Natural killer cell (primary cell): ENCODE measurements at regions not wholly inside any gene's neighbourhood (a gene's known extent, or its start where the extent isn't known, plus 50 kb on each side); places are given as distances from the start of the nearest gene placed in this dataset.

Source experiments
- ATAC-seq, 3 donors: fragments of 150-1000 bp in 2 of 3; fragments of 200-7000 bp in 1 of 3; cut with Tn5 transposase; 1 replicate in 1 of 3; 2 replicates in 2 of 3; pipeline ENCODE4 v1.10.0; 2021; ENCODE audit warnings: mild to moderate bottlenecking in 2 of 3, moderate library complexity in 2 of 3
- DNase-seq, 2 donors: peaks; one replicate each; pipeline versions ENCODE4 v3.0.0 to v3.0.0-alpha.2; 2013 to 2021; ENCODE audit warnings: mixed read lengths in 1 of 2
- H3K27ac ChIP-seq: one replicate; pipeline ENCODE4 v1.5.1; 2013; ENCODE audit warnings: mild to moderate bottlenecking, low read length
- H3K27me3 ChIP-seq: one replicate; pipeline ENCODE4 v1.6.1; 2013; ENCODE audit warnings: low read length; ENCODE audit not compliant: control insufficient read depth, insufficient read depth
- H3K36me3 ChIP-seq: one replicate; pipeline ENCODE4 v1.6.1; 2013; ENCODE audit warnings: low read length; ENCODE audit not compliant: control insufficient read depth, insufficient read depth
- H3K4me1 ChIP-seq: one replicate; pipeline ENCODE4 v1.6.1; 2013; ENCODE audit warnings: low read length; ENCODE audit not compliant: control insufficient read depth, insufficient read depth
- H3K4me3 ChIP-seq: one replicate; pipeline ENCODE4 v1.5.1; 2013; ENCODE audit warnings: low read length
- H3K9me3 ChIP-seq: one replicate; pipeline ENCODE4 v1.6.1; 2013; ENCODE audit warnings: low read length; ENCODE audit not compliant: control insufficient read depth, insufficient read depth
- H3K27ac Mint-ChIP-seq, 2 donors: one replicate each; pipeline ENCODE4 v1.8.0; 2022; ENCODE audit warnings: mild to moderate bottlenecking in 2 of 2, mixed read lengths in 2 of 2, moderate library complexity in 1 of 2
- H3K27me3 Mint-ChIP-seq, 2 donors: one replicate each; pipeline ENCODE4 v1.8.0; 2022; ENCODE audit warnings: low read depth in 2 of 2, mixed read lengths in 2 of 2
- H3K36me3 Mint-ChIP-seq: one replicate; pipeline ENCODE4 v1.8.0; 2022; ENCODE audit warnings: mixed read lengths
- H3K4me1 Mint-ChIP-seq, 2 donors: one replicate each; pipeline ENCODE4 v1.8.0; 2022; ENCODE audit warnings: mixed read lengths in 2 of 2
- H3K4me3 Mint-ChIP-seq: one replicate; pipeline ENCODE4 v1.8.0; 2022; ENCODE audit warnings: mild to moderate bottlenecking, moderate library complexity, mixed read lengths
- H3K9me3 Mint-ChIP-seq, 2 donors: one replicate each; pipeline ENCODE4 v1.8.0; 2022; ENCODE audit warnings: mixed read lengths in 2 of 2
- WGBS: methylation state at CpG from one replicate; pipeline ENCODE4 v1.1.7; 2013; ENCODE audit warnings: missing lambda C conversion rate; ENCODE audit not compliant: insufficient coverage; 5-methylcytosine and 5-hydroxymethylcytosine counted together
- intact Hi-C: fragments of 100-400 bp; cut with micrococcal nuclease; formaldehyde crosslinking; loops from one replicate; pipeline ENCODE4 v1.14.2; 2022
- TF ChIP-seq, protein P1 (sequence below): fragments of 200-600 bp; IDR thresholded peaks from one replicate; pipeline ENCODE4 v1.8.0; 2022; ENCODE audit warnings: antibody characterized with exemption

DNA sequence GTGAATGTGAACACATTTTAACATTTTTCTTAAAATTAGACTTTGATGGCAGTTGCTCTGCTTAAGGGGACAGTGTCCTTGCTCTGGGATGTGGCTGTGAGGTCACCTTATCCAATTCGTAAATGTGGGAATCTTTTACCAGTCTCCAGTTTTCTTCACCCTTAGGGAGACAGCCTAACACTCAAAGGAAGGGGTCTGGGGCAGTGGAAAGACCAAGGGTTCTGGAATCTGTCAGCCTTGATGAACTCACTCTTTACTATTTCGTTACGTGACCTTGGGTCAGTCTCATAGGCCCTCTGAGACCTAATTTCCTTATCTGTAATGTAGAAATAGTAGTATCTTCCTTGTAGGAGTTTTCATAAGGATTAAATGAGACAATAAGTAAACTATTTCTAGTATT, 245.6 kb upstream of the ATP2B1 start:
- intact Hi-C loops = no loop called here

DNA sequence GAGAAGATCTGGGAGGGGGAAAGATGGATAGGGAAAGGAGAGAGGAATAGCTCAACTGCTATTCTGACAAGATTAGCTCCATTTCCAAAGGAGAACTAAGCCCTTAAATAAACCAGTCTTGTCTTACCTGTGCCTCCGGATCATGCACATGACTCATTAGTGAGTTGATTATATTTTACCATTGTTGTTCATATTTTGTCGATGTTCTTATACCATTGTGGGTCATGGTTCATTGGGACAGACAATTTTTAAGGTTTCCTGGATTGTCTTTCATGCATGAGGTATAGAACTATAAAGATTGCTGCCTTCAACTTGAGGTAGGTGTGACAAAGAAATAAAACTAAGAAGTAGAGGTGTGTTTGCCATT, 243.0 kb upstream of the ATP2B1 start:
- Mint-ChIP-seq H3K27ac (peak overlapping the region; percentile 75 to 89), H3K9me3 (no peaks in the 10 kb centered on the region), H3K4me3 (no peak overlapping the region), H3K27me3 (no peaks in the 10 kb centered on the region), H3K36me3 (no peaks in the 10 kb centered on the region), H3K4me1 (peaks cover 25 to 27% of the 10 kb centered on the region in 2 donors)
- ATAC-seq (no peak), DNase-seq (no peak)
- TF ChIP-seq, protein P1, sequence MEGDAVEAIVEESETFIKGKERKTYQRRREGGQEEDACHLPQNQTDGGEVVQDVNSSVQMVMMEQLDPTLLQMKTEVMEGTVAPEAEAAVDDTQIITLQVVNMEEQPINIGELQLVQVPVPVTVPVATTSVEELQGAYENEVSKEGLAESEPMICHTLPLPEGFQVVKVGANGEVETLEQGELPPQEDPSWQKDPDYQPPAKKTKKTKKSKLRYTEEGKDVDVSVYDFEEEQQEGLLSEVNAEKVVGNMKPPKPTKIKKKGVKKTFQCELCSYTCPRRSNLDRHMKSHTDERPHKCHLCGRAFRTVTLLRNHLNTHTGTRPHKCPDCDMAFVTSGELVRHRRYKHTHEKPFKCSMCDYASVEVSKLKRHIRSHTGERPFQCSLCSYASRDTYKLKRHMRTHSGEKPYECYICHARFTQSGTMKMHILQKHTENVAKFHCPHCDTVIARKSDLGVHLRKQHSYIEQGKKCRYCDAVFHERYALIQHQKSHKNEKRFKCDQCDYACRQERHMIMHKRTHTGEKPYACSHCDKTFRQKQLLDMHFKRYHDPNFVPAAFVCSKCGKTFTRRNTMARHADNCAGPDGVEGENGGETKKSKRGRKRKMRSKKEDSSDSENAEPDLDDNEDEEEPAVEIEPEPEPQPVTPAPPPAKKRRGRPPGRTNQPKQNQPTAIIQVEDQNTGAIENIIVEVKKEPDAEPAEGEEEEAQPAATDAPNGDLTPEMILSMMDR = no peak
- Histone ChIP-seq H3K36me3 (no peaks in the 10 kb centered on the region), H3K4me1 (peaks cover 7% of the 10 kb centered on the region), H3K27me3 (no peaks in the 10 kb centered on the region), H3K27ac (no peak overlapping the region), H3K4me3 (no peak overlapping the region), H3K9me3 (no peaks in the 10 kb centered on the region)
- intact Hi-C loops = loop anchor here (2.0 kb wide), 3 partner anchors 71 to 243 kb away; partner anchors contain the start of gene ATP2B1
- 44% methylated on average over 2 of the region's 2 CpGs for WGBS

More for the DNA sequence above, 245.6 kb upstream of the ATP2B1 start:
- TF ChIP-seq, protein P1 = no peak
- H3K9me3 ChIP-seq = no peaks in the 10 kb centered on the region
- no peak overlapping the region for H3K27ac ChIP-seq
- H3K4me3 Mint-ChIP-seq = no peak overlapping the region
- H3K4me1 Mint-ChIP-seq = peaks cover 17 to 25% of the 10 kb centered on the region in 2 donors
- no peaks in the 10 kb centered on the region for H3K36me3 Mint-ChIP-seq
- no peak overlapping the region for H3K4me3 ChIP-seq
- no peaks in the 10 kb centered on the region for H3K27me3 ChIP-seq
- DNase-seq (no peak), ATAC-seq (no peak)
- H3K36me3 ChIP-seq = no peaks in the 10 kb centered on the region
- peaks cover 0 to 15% of the 10 kb centered on the region in 2 donors for H3K27me3 Mint-ChIP-seq
- 100% methylated on average over 1 of the region's 3 CpGs for WGBS
- H3K9me3 Mint-ChIP-seq = no peaks in the 10 kb centered on the region
- H3K27ac Mint-ChIP-seq = no peak overlapping the region
- peaks cover 7% of the 10 kb centered on the region for H3K4me1 ChIP-seq

DNA sequence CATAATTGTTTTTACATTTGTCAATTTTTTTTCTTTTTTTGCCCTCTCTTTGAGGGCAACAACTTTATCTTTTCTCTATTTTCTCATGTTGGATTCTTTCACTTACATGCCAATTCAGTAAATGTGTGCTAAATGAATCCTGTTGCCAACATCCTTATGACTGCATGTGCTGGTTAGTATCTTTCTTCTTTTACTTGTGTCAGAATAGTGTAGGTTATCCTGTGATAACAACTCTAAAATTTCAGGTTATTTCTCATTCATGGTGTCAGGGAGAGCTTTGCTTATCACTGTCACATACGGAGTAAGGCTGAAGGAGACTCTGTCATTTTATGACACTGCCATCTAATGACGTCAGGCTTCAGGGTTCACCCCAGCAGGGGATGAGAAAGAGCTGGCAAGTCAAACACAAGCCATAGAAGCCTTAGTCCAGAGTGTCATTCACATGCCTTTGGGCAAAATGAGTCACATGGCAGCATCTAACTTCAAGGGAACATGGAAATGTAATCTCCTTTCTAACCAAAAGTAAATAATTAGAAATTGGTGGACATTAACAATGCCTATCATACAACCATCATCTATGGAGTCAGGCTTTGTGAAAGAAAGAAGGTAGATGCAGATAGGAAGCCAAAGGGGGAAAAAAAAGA, 242.5 kb upstream of the ATP2B1 start:
- H3K36me3 ChIP-seq = no peaks in the 10 kb centered on the region
- no peaks in the 10 kb centered on the region for H3K27me3 Mint-ChIP-seq
- H3K36me3 Mint-ChIP-seq = no peaks in the 10 kb centered on the region
- intact Hi-C loops = loop anchor here (2.0 kb wide), 3 partner anchors 70 to 242 kb away; partner anchors contain the start of gene ATP2B1
- TF ChIP-seq, protein P1 = no peak
- no peaks in the 10 kb centered on the region for H3K27me3 ChIP-seq
- no peak overlapping the region for H3K4me3 ChIP-seq
- peak in 1 of 3 donors; percentile 12 for ATAC-seq
- H3K27ac Mint-ChIP-seq = peak overlapping the region; percentile 75 to 89
- H3K4me1 Mint-ChIP-seq = peaks cover 25 to 27% of the 10 kb centered on the region in 2 donors
- DNase-seq = peak in 1 of 2 donors; percentile 52
- H3K9me3 ChIP-seq = no peaks in the 10 kb centered on the region
- peak overlapping the region; percentile 67 for H3K27ac ChIP-seq
- H3K4me1 ChIP-seq = peaks cover 7% of the 10 kb centered on the region
- WGBS = 61% methylated on average over 2 of the region's 2 CpGs
- no peaks in the 10 kb centered on the region for H3K9me3 Mint-ChIP-seq
- no peak overlapping the region for H3K4me3 Mint-ChIP-seq
